ENCODE measurements at regions not wholly inside any gene's neighbourhood (a gene's known extent, or its start where the extent isn't known, plus 50 kb on each side); places are given as distances from the start of the nearest gene placed in this dataset.

GRCh38 chr6:113115196-113115595 is 741.9 kb upstream of the MARCKS start (continued):
- TF ChIP-seq POLR2AphosphoS5 (IDR thresholded peaks at IDR 0.05; ENCODE audit: low read depth, low read length) = no peak

- H3K4me2 ChIP-seq (ENCODE audit: low read length) = peak overlapping the region; percentile 45
- peak; percentile 68 for ATAC-seq
- H2AFZ ChIP-seq (ENCODE audit: low read depth, low read length, poor library complexity, severe bottlenecking) = peak overlapping the region; percentile 47
- H3K9ac ChIP-seq (ENCODE audit: low read length) = no peak overlapping the region
- ChIA-PET RAD21 (ENCODE audit: low non-redundant PET in 1 of 2, low total read pairs in 2 of 2, uncharacterized antibody in 2 of 2, unreplicated experiment in 2 of 2) (no interaction called here), POLR2A (no interaction called here), CTCF (interaction anchor here (1.4 to 1.7 kb wide), 2 partner anchors 69 to 738 kb away, joined by 3 read pairs; no protein-coding TSS in a partner anchor)
- H3K4me1 ChIP-seq (ENCODE audit: control insufficient read depth in 1 of 2, insufficient read depth in 2 of 2, low read length in 2 of 2) = peaks cover 17 to 32% of the 10 kb centered on the region in 2 experiments; a peak in 3 of 4 replicates
- H3K9me2 ChIP-seq (ENCODE audit: insufficient read depth) = no peaks in the 10 kb centered on the region
- H4K20me1 ChIP-seq (ENCODE audit: insufficient read depth) = no peaks in the 10 kb centered on the region
- H3K9me3 ChIP-seq (ENCODE audit: control insufficient read depth in 1 of 2, insufficient read depth in 1 of 2, low read depth in 1 of 2, low read length in 2 of 2) = no peaks in the 10 kb centered on the region
- intact Hi-C loops (cut with micrococcal nuclease) = no loop called here
- H3K27ac ChIP-seq (ENCODE audit: low read depth, low read length) = no peak overlapping the region; the same call in 1 of the 2 replicates
- peak; percentile 86 for DNase-seq (ENCODE audit: low read depth, low spot score)
- H3K79me2 ChIP-seq (ENCODE audit: insufficient read depth, low read length) = no peaks in the 10 kb centered on the region
- BruUV-seq (replicated peaks) = no TSS peak
- H3K27me3 ChIP-seq (ENCODE audit: insufficient read depth, low read length) = no peaks in the 10 kb centered on the region
- no peak overlapping the region; a peak in 1 of 4 replicates for H3K4me3 ChIP-seq (replicated peaks in 1 of 2; ENCODE audit: low read depth in 1 of 2, low read length in 2 of 2)
- H3K36me3 ChIP-seq (ENCODE audit: control insufficient read depth in 1 of 2, insufficient read depth in 2 of 2, low read length in 2 of 2) = no peaks in the 10 kb centered on the region
- TF ChIP-seq SRF (IDR thresholded peaks at IDR 0.05; ENCODE audit: low read depth) (peak; percentile 63), CBX3 (IDR thresholded peaks at IDR 0.05; ENCODE audit: low read depth) (peak; percentile 85), ZNF274 (IDR thresholded peaks at IDR 0.05; ENCODE audit: low read depth, low read length) (no peak), EGR1 (IDR thresholded peaks at IDR 0.05; ENCODE audit: low read depth) (no peak), EZH2phosphoT487 (IDR thresholded peaks at IDR 0.05; ENCODE audit: borderline replicate concordance) (no peak), POLR2A (IDR thresholded peaks at IDR 0.05; ENCODE audit: borderline replicate concordance, extremely low read depth, insufficient read depth, insufficient read length) (no peak), ZBTB33 (IDR thresholded peaks at IDR 0.05; ENCODE audit: extremely low read depth, insufficient replicate concordance, low read length) (no peak), ZFX (IDR thresholded peaks at IDR 0.05) (no peak), YY1 (IDR thresholded peaks at IDR 0.05; ENCODE audit: extremely low read depth, insufficient replicate concordance, low read depth, low read length) (no peak), EZH2 (IDR thresholded peaks at IDR 0.05) (no peak), POLR2AphosphoS5 (IDR thresholded peaks at IDR 0.05; ENCODE audit: low read depth, low read length) (no peak), SIN3A (IDR thresholded peaks at IDR 0.05; ENCODE audit: low read depth) (peak; percentile 33; the same call in 1 of the 2 replicates), CTCF (IDR thresholded peaks at IDR 0.05 in 2 of 3, conservative IDR thresholded peaks at IDR 0.05 in 1 of 3; ENCODE audit: borderline replicate concordance in 1 of 3, insufficient read depth in 1 of 3, low read depth in 2 of 3, low read length in 2 of 3) (no peak), RAD21 (IDR thresholded peaks at IDR 0.05; ENCODE audit: low read depth) (no peak), ELF1 (IDR thresholded peaks at IDR 0.05; ENCODE audit: borderline replicate concordance, low read depth) (no peak), JUND (IDR thresholded peaks at IDR 0.05) (peak; percentile 78), SP1 (IDR thresholded peaks at IDR 0.05; ENCODE audit: low read depth) (peak; percentile 80), ATF3 (IDR thresholded peaks at IDR 0.05) (peak; percentile 23; the same call in 1 of the 2 replicates), MAX (IDR thresholded peaks at IDR 0.05) (peak; percentile 79), CEBPB (IDR thresholded peaks at IDR 0.05; ENCODE audit: low read depth) (peak; percentile 97)
Observed at GRCh38 chr6:113120224-113120581, 736.9 kb upstream of the MARCKS start.
